HG02938 (cell line): ENCODE measurements at regions not wholly inside any gene's neighbourhood (a gene's known extent, or its start where the extent isn't known, plus 50 kb on each side); places are given as distances from the start of the nearest gene placed in this dataset.
"Not testable (repeated sequence)": the region's sequence is repeated elsewhere in the genome, so short reads cannot be mapped to it uniquely, and the experiment has no call there.

Experiments used
- ATAC-seq: cut with Tn5 transposase; IDR thresholded peaks from one replicate; pipeline ENCODE4 v1.9.1; 2021; ENCODE audit warnings: mild to moderate bottlenecking, moderate library complexity; ENCODE audit not compliant: unreplicated experiment

- ATAC-seq, result no peak
Observed at GRCh38 chr6:92962846-92963245, 456.5 kb downstream of the EPHA7 start.

GRCh38 chr6:92952111-92952510 lies 467.2 kb downstream of the EPHA7 start:
- ATAC-seq, result not testable (repeated sequence)

- no peak for ATAC-seq
Observed at GRCh38 chr6:92945799-92946198, 473.6 kb downstream of the EPHA7 start.

- ATAC-seq, result no peak
Observed at GRCh38 chr6:92944132-92944531, 475.2 kb downstream of the EPHA7 start.

GRCh38 chr6:92942549-92942948 lies 476.8 kb downstream of the EPHA7 start:
- ATAC-seq, result no peak

- ATAC-seq, result no peak
Observed at GRCh38 chr6:92934625-92935024, 484.7 kb downstream of the EPHA7 start.

GRCh38 chr6:92930171-92930570 lies 489.2 kb downstream of the EPHA7 start:
- ATAC-seq, result no peak

- ATAC-seq, result no peak
Observed at GRCh38 chr6:92922216-92922806, 497.0 kb downstream of the EPHA7 start.

- ATAC-seq, result no peak
Observed at GRCh38 chr6:92915466-92915865, 503.9 kb downstream of the EPHA7 start.

GRCh38 chr6:92911301-92911700 lies 508.1 kb downstream of the EPHA7 start:
- no peak for ATAC-seq

- ATAC-seq, result no peak
Observed at GRCh38 chr6:92910646-92911045, 508.7 kb downstream of the EPHA7 start.

- no peak for ATAC-seq
Observed at GRCh38 chr6:92906385-92906784, 513.0 kb downstream of the EPHA7 start.

GRCh38 chr6:92893741-92894140 lies 525.6 kb downstream of the EPHA7 start:
- no peak for ATAC-seq

- no peak for ATAC-seq
Observed at GRCh38 chr6:92892626-92893170, 526.7 kb downstream of the EPHA7 start.

GRCh38 chr6:92888316-92888715 lies 531.0 kb downstream of the EPHA7 start:
- no peak for ATAC-seq

GRCh38 chr6:92887871-92888270 lies 531.5 kb downstream of the EPHA7 start:
- no peak for ATAC-seq

GRCh38 chr6:92879526-92879925 lies 539.8 kb downstream of the EPHA7 start:
- no peak for ATAC-seq

GRCh38 chr6:92864966-92865555 lies 554.3 kb downstream of the EPHA7 start:
- no peak for ATAC-seq

GRCh38 chr6:92849636-92850035 lies 569.7 kb downstream of the EPHA7 start:
- ATAC-seq, result no peak

GRCh38 chr6:92848901-92849300 lies 570.5 kb downstream of the EPHA7 start:
- ATAC-seq, result no peak

GRCh38 chr6:92848459-92848858 lies 570.9 kb downstream of the EPHA7 start:
- no peak for ATAC-seq

GRCh38 chr6:92847988-92848387 lies 571.4 kb downstream of the EPHA7 start:
- ATAC-seq, result no peak
